GM12878 (cell line): ENCODE measurements at regions not wholly inside any gene's neighbourhood (a gene's known extent, or its start where the extent isn't known, plus 50 kb on each side); places are given as distances from the start of the nearest gene placed in this dataset.

ENCODE experiments used
- ATAC-seq: fragments of 200-7000 bp; cut with Tn5 transposase; 3 replicates; pipeline ENCODE4 v1.9.1; 2020; ENCODE audit warnings: mild to moderate bottlenecking, moderate library complexity
- BruUV-seq: library from RNA; stranded (reverse); fragments of 400-500 nt; replicated peaks from 2 replicates; lab custom pipeline; 2021; lab: Mats Ljungman, UMichigan
- CTCF ChIA-PET: fragments of 300-600 bp; sonication (Branson Sonifier 250); formaldehyde crosslinking; extraction: SDS; loops from one replicate; lab custom pipeline; 2021; ENCODE audit warnings: inconsistent platforms; lab: Yijun Ruan, JAX
- POLR2A ChIA-PET: fragments of 350-600 bp; formaldehyde crosslinking; extraction: SDS; loops from one replicate; lab custom pipeline; 2021; ENCODE audit warnings: inconsistent platforms; lab: Charles Lee
- RAD21 ChIA-PET: fragments of 300-600 bp; sonication (Branson Sonifier 250); formaldehyde crosslinking; loops from one replicate; lab custom pipeline; 2023; ENCODE audit warnings: antibody characterized with exemption; ENCODE audit not compliant: unreplicated experiment; lab: Charles Lee
- SMC1A ChIA-PET: fragments of 300-600 bp; sonication (Branson Sonifier 250); formaldehyde crosslinking; loops from one replicate; lab custom pipeline; 2023; ENCODE audit not compliant: unreplicated experiment, uncharacterized antibody; lab: Charles Lee
- DNase-seq: peaks from one replicate; pipeline ENCODE4 v3.0.0-alpha.2; 2011; ENCODE audit warnings: low read depth, low spot score
- FAIRE-seq: peaks from 3 replicates; lab custom pipeline; 2011; peaks lifted over from hg19 to GRCh38; lab: Jason Lieb, UNC
- H2AFZ ChIP-seq: 2 replicates; pipeline ENCODE4 v1.6.0; 2011; ENCODE audit warnings: low read depth, low read length, control low read depth; ENCODE audit not compliant: control insufficient read depth
- H3K27ac ChIP-seq: 2 replicates; pipeline ENCODE4 v1.5.1; 2011; ENCODE audit warnings: control low read depth; ENCODE audit not compliant: control insufficient read depth, insufficient read depth
- H3K27me3 ChIP-seq, 2 experiments: replicated peaks in 1 of 2; 2 replicates each; pipeline versions ENCODE4 v1.6.0 to v1.6.1; 2011; ENCODE audit warnings: low read length in 1 of 2; ENCODE audit not compliant: control insufficient read depth in 2 of 2, insufficient read depth in 2 of 2
- H3K36me3 ChIP-seq, 2 experiments: 2 replicates each; pipeline ENCODE4 v1.5.1; 2011; ENCODE audit warnings: low read length in 1 of 2; ENCODE audit not compliant: control insufficient read depth in 2 of 2, insufficient read depth in 2 of 2
- H3K4me1 ChIP-seq: 2 replicates; pipeline ENCODE4 v1.6.1; 2011; ENCODE audit warnings: mild to moderate bottlenecking, low read length, moderate library complexity, mixed read lengths; ENCODE audit not compliant: control insufficient read depth, insufficient read depth
- H3K4me2 ChIP-seq: 2 replicates; pipeline ENCODE4 v1.6.0; 2011; ENCODE audit warnings: control low read depth; ENCODE audit not compliant: control insufficient read depth, insufficient read depth
- H3K4me3 ChIP-seq: fragments of 200-600 bp; sonication (generic); 2 replicates; pipeline ENCODE4 v1.5.1; 2016
- H3K79me2 ChIP-seq: 2 replicates; pipeline ENCODE4 v1.6.0; 2011; ENCODE audit warnings: low read length; ENCODE audit not compliant: control insufficient read depth, insufficient read depth
- H3K9ac ChIP-seq: 2 replicates; pipeline ENCODE4 v1.8.0; 2011; ENCODE audit warnings: low read length, control low read depth, mixed read lengths; ENCODE audit not compliant: control insufficient read depth, insufficient read depth
- H3K9me3 ChIP-seq: replicated peaks from 3 replicates; pipeline ENCODE4 v1.5.1; 2011; ENCODE audit warnings: mild to moderate bottlenecking, low read length; ENCODE audit not compliant: control insufficient read depth, insufficient read depth
- H4K20me1 ChIP-seq: 2 replicates; pipeline ENCODE4 v1.6.0; 2011; ENCODE audit not compliant: control insufficient read depth, insufficient read depth
- HDAC6 ChIP-seq: fragments of 200-600 bp; sonication (generic); IDR thresholded peaks from one replicate; pipeline ENCODE4 v1.8.0; 2017; ENCODE audit warnings: antibody characterized with exemption; ENCODE audit not compliant: unreplicated experiment
- JUNB ChIP-seq: IDR thresholded peaks from 2 replicates; pipeline ENCODE4 v1.6.1; 2016; ENCODE audit warnings: antibody characterized with exemption, mild to moderate bottlenecking
- KDM1A ChIP-seq: fragments of 200-600 bp; sonication (generic); IDR thresholded peaks from 2 replicates; pipeline ENCODE4 v1.6.1; 2016; ENCODE audit warnings: borderline replicate concordance
- MEF2B ChIP-seq: fragments of 450-650 bp; IDR thresholded peaks from 2 replicates; pipeline ENCODE4 v1.6.1; 2018; ENCODE audit warnings: mild to moderate bottlenecking, moderate library complexity; ENCODE audit not compliant: partially characterized antibody, poor library complexity, severe bottlenecking
- SPI1 ChIP-seq: IDR thresholded peaks from 2 replicates; pipeline ENCODE4 v1.6.1; 2011; ENCODE audit warnings: low read depth, mild to moderate bottlenecking, low read length, moderate library complexity, borderline replicate concordance; ENCODE audit not compliant: insufficient read depth
- SRF ChIP-seq, 2 experiments: IDR thresholded peaks; 2 replicates each; pipeline ENCODE4 v1.6.1; 2011; ENCODE audit warnings: low read depth in 2 of 2, low read length in 2 of 2, mild to moderate bottlenecking in 1 of 2, moderate library complexity in 1 of 2
- SUZ12 ChIP-seq: fragments of 200-600 bp; sonication (generic); IDR thresholded peaks from one replicate; pipeline ENCODE4 v1.6.1; 2018; ENCODE audit warnings: antibody characterized with exemption, mild to moderate bottlenecking; ENCODE audit not compliant: unreplicated experiment
- WGBS: methylation state at CpG from one replicate; pipeline ENCODE4 v1.1.6; 2016; ENCODE audit warnings: low lambda C conversion rate; ENCODE audit not compliant: insufficient replicate concordance, insufficient coverage; ENCODE audit errors: missing lambda C conversion rate; 5-methylcytosine and 5-hydroxymethylcytosine counted together
- in situ Hi-C: fragments of 300-500 bp; cut with MboI; formaldehyde crosslinking; loops from 9 replicates; pipeline ENCODE4 v1.14.3; 2018; ENCODE audit warnings: mixed read lengths
- intact Hi-C: fragments of 100-400 bp; cut with micrococcal nuclease; formaldehyde crosslinking; loops from one replicate; pipeline ENCODE4 v1.14.2; 2022; ENCODE audit not compliant: unreplicated experiment
- TF ChIP-seq, protein P1 (sequence below): IDR thresholded peaks from 2 replicates; pipeline ENCODE4 v1.6.1; 2011; ENCODE audit warnings: low read depth, mild to moderate bottlenecking, low read length, moderate library complexity, borderline replicate concordance; ENCODE audit errors: extremely low read depth
- TF ChIP-seq, protein P2 (sequence below): fragments of 150-350 bp; IDR thresholded peaks from 2 replicates; pipeline ENCODE4 v1.6.1; 2014; ENCODE audit warnings: mild to moderate bottlenecking, low read depth, low read length
- TF ChIP-seq, protein P3 (sequence below): IDR thresholded peaks from 2 replicates; pipeline ENCODE4 v1.6.1; 2012; ENCODE audit warnings: low read length, inconsistent platforms

DNA sequence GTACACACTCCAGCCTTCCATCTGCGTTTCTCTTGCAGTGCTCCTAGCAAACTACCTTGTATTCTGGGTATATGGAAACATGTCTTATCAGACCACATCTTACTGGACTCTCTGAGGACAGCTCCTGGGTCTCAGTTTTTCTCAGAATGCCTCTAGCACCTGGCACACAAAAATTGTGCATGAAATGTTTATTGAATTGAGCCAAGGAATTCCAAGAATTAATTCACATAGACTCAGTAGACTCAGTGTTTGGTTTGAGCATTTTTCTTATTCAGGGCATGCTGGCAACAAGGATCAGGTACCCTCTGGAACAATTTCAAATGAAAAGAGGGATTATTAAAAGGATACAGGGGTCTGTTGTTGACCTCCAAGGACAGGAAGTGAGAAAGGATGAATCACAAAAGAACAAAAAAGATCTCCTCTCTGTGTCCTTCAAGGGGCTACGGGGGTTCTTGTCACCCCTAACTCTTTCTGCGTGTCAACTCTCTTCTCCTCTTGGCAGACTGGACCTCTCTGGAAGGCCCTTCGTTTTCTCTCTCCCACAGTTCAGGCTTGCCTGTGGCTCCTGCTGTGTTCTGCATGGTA lies 270.0 kb upstream of the HES1 start:
- ChIA-PET RAD21 (no interaction called here), CTCF (no interaction called here), SMC1A (no interaction called here), POLR2A (no interaction called here)
- ATAC-seq: no peak
- in situ Hi-C loops: no loop called here
- Histone ChIP-seq H3K4me3 (no peak overlapping the region), H3K9me3 (no peaks in the 10 kb centered on the region), H3K4me2 (no peak overlapping the region; the same call in 1 of the 2 replicates), H3K36me3 (no peaks in the 10 kb centered on the region), H3K27ac (no peak overlapping the region), H3K9ac (no peak overlapping the region), H2AFZ (no peak overlapping the region), H3K27me3 (0 out of 4 replicates have a peak, but pooled peaks cover 0 to 2% of the 10 kb centered on the region in 2 experiments), H4K20me1 (no peaks in the 10 kb centered on the region), H3K4me1 (peaks cover 25% of the 10 kb centered on the region), H3K79me2 (no peaks in the 10 kb centered on the region)
- TF ChIP-seq HDAC6 (no peak), SPI1 (peak; percentile 15; the same call in 1 of the 2 replicates)
- intact Hi-C loops: no loop called here
- WGBS: 50% methylated on average over 4 of the region's 4 CpGs
- no peak for DNase-seq
- no TSS peak for BruUV-seq
- FAIRE-seq: no peak

DNA sequence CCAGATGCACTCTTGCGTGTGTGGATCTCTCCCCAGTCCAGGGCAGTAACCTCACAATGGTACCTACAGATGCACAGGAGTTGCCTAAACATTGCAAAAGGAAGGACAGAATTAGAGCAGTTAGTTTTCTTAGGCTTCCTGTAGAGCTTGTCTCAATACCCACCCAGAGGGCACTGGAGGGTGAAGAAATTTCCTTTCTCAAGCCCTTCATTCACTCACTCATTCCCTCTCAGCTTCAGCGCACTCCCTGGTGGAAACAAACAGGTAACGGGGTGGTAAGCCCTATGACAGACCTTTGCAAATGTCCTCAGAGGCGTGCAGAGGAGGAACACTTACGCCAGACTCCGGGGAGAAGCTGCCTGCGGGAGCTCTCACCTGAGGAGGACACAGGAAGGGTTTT lies 267.4 kb upstream of the HES1 start:
- CTCF ChIA-PET: no interaction called here
- intact Hi-C loops: no loop called here
- in situ Hi-C loops: no loop called here
- Histone ChIP-seq H3K27me3 (no peaks in the 10 kb centered on the region), H2AFZ (0 out of 2 replicates have a peak overlapping the region, but pooled peaks have one; percentile 28), H3K4me2 (no peak overlapping the region; the same call in 1 of the 2 replicates), H3K36me3 (no peaks in the 10 kb centered on the region), H3K9ac (no peak overlapping the region), H3K27ac (no peak overlapping the region), H3K4me3 (no peak overlapping the region), H3K4me1 (peaks cover 25% of the 10 kb centered on the region), H3K9me3 (no peaks in the 10 kb centered on the region), H3K79me2 (no peaks in the 10 kb centered on the region), H4K20me1 (no peaks in the 10 kb centered on the region)
- TF ChIP-seq, protein P1, sequence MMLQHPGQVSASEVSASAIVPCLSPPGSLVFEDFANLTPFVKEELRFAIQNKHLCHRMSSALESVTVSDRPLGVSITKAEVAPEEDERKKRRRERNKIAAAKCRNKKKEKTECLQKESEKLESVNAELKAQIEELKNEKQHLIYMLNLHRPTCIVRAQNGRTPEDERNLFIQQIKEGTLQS: no peak
- TF ChIP-seq, protein P2, sequence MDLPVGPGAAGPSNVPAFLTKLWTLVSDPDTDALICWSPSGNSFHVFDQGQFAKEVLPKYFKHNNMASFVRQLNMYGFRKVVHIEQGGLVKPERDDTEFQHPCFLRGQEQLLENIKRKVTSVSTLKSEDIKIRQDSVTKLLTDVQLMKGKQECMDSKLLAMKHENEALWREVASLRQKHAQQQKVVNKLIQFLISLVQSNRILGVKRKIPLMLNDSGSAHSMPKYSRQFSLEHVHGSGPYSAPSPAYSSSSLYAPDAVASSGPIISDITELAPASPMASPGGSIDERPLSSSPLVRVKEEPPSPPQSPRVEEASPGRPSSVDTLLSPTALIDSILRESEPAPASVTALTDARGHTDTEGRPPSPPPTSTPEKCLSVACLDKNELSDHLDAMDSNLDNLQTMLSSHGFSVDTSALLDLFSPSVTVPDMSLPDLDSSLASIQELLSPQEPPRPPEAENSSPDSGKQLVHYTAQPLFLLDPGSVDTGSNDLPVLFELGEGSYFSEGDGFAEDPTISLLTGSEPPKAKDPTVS: no peak
- no peak for TF ChIP-seq SRF (IDR thresholded peaks at IDR 0.05; ENCODE audit: low read depth in 2 of 2, low read length in 2 of 2)
- TF ChIP-seq MEF2B: no peak
- TF ChIP-seq, protein P3, sequence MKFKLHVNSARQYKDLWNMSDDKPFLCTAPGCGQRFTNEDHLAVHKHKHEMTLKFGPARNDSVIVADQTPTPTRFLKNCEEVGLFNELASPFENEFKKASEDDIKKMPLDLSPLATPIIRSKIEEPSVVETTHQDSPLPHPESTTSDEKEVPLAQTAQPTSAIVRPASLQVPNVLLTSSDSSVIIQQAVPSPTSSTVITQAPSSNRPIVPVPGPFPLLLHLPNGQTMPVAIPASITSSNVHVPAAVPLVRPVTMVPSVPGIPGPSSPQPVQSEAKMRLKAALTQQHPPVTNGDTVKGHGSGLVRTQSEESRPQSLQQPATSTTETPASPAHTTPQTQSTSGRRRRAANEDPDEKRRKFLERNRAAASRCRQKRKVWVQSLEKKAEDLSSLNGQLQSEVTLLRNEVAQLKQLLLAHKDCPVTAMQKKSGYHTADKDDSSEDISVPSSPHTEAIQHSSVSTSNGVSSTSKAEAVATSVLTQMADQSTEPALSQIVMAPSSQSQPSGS: no peak
- TF ChIP-seq SUZ12: no peak
- TF ChIP-seq JUNB: no peak
- no peak for TF ChIP-seq SPI1
- TF ChIP-seq KDM1A: no peak
- 18% methylated on average over 7 of the region's 7 CpGs for WGBS
- peak; percentile 21 for DNase-seq
- BruUV-seq: no TSS peak
- SMC1A ChIA-PET: no interaction called here
- RAD21 ChIA-PET: no interaction called here
- ATAC-seq: no peak
- no peak for FAIRE-seq
- POLR2A ChIA-PET: no interaction called here
